ENCODE measurements at regions not wholly inside any gene's neighbourhood (a gene's known extent, or its start where the extent isn't known, plus 50 kb on each side); places are given as distances from the start of the nearest gene placed in this dataset.
A peak's percentile ranks its signal among the peaks of the same experiment; 100 is the strongest.
"Not testable (repeated sequence)": the region's sequence is repeated elsewhere in the genome, so short reads cannot be mapped to it uniquely, and the experiment has no call there.

GRCh38 chrX:13419918-13420317 lies 100.1 kb upstream of the ATXN3L start:
- FAIRE-seq = no peak

- no peak for FAIRE-seq
These were observed 99.4 kb upstream of the ATXN3L start for GRCh38 chrX:13419276-13419675.

DNA sequence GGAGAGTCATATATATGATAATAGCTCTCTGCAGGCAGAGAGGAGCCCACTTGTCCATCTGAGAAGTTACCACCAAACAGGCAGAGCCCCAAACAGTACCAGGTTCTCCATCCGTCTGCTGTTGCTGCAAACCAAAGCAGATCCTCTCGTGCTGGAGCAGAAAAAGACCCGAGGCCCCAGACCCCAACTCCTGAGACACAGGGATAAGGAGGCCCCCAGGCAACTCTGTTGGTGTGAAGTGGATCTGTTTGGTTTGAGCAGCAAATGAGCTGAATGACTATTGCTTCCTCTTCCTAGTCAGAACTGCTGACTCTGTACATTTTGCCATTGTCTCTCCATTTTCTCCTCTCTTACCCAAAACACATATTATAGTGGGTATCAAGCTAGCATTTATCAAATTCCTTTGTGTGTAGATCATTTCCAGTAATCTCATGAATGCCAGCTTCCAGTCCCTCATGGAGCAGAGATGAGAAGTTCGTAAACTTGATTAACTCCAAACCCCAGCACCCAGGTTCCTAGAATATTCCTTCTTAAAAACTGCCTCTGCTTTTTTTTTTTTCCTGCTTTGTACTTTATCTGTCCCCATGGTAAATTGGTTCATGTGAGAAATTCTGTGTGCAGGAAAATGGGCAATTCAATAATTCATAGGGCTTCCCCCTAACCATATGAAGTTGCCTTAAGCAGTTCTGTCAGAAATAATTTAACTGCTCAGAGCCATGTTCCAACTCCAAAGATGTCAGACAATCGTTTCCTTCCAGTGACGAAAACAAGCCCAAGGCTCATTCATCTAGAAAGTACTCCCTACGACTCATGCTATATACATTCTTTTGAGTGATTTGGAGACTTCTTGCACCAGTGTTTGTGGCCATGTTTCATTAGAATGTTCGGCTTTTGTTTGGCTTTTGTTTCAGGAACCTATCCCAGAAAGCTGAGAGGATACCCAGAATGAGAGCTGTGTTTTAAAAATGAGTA lies 98.6 kb upstream of the ATXN3L start:
- FAIRE-seq = no peak

DNA sequence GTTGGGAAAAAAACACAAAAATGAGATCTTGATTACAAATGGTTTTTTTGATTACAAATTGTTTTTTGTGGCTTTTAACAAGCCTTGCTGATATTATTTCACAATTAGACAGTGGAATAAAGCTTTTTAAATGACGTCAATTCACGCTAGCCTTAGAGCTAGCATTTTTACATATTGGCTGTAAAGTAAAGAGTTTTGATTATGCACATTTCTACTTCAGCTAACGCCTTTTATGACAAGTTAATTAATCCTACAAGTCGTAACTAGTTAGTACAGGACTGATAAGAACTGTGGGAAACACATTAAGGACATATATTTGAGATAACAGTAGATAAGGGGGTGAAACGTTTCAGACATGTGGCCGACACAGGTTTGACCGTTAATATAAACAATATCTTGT lies 95.7 kb upstream of the ATXN3L start:
- FAIRE-seq = no peak

- FAIRE-seq = no peak
These were observed 94.3 kb upstream of the ATXN3L start for GRCh38 chrX:13414006-13414647.

DNA sequence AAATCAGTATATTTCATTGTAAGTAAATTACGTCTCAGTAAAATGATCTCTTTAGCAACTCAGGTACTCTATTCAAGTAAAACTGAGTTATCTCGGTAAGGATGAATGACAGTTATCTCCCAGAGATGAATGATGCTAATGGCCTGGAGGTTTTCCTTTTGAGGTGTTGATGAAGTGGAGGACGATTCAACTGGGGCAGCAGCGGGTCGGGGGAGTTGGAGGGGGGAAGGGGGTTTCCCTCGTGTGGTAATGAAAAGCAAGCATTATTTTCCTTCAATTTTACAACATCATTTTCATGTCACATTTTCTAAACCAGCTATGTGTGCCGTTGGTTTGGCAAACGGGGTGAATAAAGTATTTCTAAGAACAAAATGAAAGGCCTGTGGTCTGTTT lies 92.4 kb upstream of the ATXN3L start:
- no peak for FAIRE-seq

DNA sequence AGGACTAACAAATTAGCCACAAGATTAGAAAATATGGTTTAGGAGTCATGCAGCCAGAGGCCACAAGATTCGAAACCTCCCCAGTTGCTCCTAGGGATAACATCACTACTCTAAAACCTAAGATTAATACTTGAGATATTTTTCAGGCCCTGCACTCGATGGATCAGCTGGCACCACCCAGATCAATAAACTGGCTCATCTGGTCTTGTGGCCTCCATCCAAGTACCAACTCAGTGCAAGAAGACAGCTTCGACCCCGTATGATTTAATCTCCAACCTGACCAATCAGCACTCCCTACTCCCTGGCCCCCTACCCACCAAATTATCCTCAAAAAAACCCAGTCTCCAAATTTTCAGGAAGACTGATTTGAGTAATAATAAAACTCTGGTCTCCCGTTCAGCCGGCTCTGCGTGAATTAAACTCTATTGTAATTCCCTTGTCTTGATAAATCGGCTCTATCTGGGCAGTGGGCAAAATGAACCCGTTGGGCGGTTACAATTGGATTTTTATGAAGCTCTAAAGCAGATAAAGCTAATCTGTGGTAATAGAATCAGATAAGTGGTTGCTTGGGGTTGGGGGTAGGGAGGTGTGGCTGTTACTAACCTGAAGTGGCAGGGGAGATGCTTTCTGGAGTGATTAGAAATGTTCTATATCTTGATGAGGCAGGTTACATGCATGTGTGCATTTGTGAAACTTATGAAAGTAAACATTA lies 91.8 kb upstream of the ATXN3L start:
- no peak for FAIRE-seq

DNA sequence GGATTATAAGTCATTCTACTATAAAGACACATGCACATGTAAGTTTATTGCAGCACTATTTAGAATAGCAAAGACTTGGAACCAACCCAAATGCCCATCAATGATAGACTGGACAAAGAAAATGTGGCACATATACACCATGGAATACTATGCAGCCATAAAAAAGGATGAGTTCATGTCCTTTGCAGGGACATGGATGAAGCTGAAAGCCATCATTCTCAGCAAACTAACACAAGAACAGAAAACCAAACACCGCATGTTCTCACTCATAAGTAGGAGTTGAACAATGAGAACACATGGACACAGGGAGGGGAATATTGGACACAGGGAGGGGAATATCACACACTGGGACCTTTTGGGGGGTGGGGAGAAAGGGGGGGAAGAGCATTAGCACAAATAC lies 88.7 kb upstream of the ATXN3L start:
- FAIRE-seq = not testable (repeated sequence)

DNA sequence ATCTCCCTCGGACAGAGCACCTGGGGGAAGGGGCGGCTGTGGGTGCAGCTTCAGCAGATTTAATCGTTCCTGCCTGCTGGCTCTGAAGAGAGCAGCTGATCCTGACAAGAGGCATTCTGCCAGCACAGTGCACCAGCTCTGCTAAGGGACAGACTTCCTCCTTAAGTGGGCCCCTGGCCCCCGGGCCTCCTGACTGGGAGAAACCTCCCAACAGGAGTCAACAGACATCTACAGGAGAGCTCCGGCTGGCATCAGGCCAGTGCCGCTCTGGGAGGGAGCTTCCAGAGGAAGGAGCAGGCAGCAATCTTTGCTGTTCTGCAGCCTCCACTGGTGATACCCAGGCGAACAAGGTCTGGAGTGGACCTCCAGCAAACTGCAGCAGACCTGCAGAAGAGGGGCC lies 84.9 kb upstream of the ATXN3L start:
- FAIRE-seq = not testable (repeated sequence)

GRCh38 chrX:13404364-13404763 lies 84.5 kb upstream of the ATXN3L start:
- no peak for FAIRE-seq

DNA sequence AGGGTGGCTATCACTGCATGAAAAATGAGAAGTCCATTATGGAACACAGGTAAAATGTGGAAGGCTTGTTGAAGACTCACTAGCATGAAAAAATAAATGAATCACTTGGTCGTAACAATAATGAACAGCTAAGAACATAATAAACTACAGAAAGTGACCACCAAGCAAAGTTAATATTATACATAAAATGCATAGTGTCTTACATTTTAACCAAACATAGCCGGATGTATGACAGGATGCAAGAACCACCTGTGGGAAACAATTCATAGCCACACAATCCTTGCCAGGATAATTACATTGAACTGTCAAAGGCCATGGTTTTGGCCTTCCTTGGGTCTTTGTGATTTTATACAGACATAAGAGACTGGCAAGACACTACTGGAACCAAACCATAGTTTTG lies 81.9 kb upstream of the ATXN3L start:
- no peak for FAIRE-seq

GRCh38 chrX:13398839-13399238 lies 79.0 kb upstream of the ATXN3L start:
- FAIRE-seq = no peak

GRCh38 chrX:13397878-13398818 lies 78.3 kb upstream of the ATXN3L start:
- no peak for FAIRE-seq

DNA sequence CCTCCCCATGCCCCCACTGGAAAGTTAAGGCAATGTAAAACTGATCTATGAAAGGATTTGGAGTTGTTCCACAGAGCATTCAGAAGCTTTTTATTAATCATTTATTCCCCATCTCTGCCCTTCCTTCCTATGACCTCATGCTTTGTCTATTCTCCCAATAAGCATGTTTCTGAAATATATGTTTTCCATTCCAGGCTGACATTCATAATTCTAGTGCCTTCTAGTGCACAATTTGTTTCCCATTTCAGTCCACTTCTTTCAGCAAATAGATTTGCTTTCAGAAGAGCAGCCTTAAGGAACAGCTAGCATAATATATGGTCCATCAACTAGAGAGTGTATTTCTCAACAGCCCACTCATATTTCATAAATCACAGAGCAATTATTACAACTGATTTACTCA lies 77.1 kb upstream of the ATXN3L start:
- FAIRE-seq = no peak

- no peak for FAIRE-seq
These were observed 69.6 kb upstream of the ATXN3L start for GRCh38 chrX:13389501-13389900.

DNA sequence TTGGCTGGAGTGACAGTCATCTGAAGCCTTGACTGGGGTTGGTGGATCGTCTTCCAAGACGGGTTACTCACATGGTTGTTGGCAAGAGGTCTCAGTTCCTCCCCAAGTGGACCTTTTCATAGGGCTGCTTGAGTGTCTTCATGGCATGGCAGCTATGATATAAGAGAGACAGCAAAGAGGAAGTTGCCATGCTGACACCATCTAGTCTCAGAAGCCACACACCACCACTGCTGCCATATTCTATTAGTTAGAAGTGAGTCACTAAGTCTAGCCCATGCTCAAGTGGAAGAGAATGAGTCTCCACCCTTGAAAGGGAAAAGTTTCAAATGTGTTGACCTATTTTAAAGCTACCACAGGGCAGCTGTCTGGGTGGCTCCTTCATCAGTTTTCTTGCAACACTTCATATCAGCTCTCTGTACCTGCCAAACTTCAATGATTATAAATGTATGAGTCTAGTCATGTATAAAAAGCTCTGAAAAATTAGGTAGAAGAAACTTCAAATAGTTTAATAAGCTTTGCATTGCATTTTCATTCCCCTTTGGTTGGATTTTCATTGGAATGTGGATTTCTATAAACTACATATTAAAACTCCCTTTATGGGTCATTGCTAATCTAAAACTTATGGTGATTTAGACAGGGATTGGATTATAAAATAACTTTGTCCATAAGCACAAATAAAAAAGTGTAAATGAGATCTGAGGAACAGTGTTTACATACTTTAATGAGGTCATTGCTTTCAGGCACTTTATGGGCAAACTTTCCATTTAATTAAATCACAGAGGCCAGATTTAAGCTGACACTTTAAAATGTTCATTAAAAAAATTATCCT lies 68.0 kb upstream of the ATXN3L start:
- FAIRE-seq = peak; percentile 64

GRCh38 chrX:13386636-13387035 lies 66.8 kb upstream of the ATXN3L start:
- no peak for FAIRE-seq

- no peak for FAIRE-seq
These were observed 66.2 kb upstream of the ATXN3L start for GRCh38 chrX:13386092-13386491.

DNA sequence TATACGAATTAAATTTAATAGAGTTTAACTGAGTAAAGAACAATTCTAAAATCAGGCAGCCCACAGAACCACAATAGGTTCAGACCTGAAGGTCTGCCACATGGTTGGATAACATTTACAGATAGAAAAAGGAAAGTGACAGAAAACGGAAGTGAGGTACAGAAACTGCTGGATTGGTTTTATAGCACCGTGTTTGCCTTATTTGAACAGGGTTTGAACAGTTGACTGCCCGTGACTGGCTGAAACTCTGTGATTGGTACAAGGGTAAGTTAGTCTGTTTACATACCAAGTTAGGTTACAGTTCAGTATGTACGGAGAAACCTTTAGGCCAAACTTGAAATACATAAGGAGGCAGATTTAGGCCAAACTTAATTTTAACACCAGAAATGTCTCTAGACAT lies 64.1 kb upstream of the ATXN3L start:
- no peak for FAIRE-seq

- no peak for FAIRE-seq
These were observed 61.7 kb upstream of the ATXN3L start for GRCh38 chrX:13381514-13381913.

DNA sequence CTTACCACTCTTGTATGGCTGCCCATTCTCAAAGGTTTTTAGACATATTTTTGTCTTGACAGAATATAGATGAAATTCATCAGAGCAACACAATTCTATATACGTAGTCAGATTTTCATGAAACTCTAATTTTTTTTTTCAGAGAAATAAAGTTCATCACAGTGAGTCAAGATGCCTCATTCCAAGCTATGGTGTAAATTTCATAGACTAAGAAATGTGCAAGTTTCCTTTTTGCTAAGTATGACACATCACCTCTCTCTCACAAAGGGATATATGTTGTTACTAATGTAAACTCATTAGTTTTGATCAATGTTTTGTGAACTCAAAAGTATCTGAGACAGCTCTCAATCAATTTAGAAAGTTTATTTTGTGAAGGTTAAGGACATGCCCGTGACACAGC lies 60.4 kb upstream of the ATXN3L start:
- FAIRE-seq = no peak
